ENCODE measurements at regions not wholly inside any gene's neighbourhood (a gene's known extent, or its start where the extent isn't known, plus 50 kb on each side); places are given as distances from the start of the nearest gene placed in this dataset.
"Not testable (repeated sequence)": the region's sequence is repeated elsewhere in the genome, so short reads cannot be mapped to it uniquely, and the experiment has no call there.

DNA sequence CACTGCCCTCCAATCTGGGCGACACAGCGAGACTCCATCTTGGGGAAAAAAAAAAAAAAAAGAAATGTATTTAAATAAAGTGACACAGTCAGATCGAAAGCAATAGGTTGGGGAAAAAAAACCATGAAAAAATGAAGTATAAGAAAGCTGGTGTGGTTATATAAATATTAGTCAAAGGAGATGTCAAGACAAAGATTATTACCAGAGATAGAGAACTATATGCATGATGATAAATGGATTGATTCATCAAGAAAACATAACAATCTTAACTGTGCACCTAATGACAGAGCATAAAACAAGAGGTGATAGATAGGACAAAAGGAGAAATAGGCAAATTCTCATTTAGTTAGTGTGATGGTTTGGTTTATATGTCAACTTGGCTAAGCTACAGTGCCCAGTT is 146.9 kb upstream of the AHI1 start:
- ATAC-seq (no peak), DNase-seq (ENCODE audit: low spot score) (no peak)

- DNase-seq (ENCODE audit: low spot score) = no peak
- ATAC-seq = no peak
Measured at GRCh38 chr6:135647521-135647920, 150.0 kb upstream of the AHI1 start.

GRCh38 chr6:135651964-135652755 is 154.6 kb upstream of the AHI1 start:
- no peak for DNase-seq (ENCODE audit: low spot score)
- no peak for ATAC-seq

- DNase-seq (ENCODE audit: low spot score) = no peak
- no peak for ATAC-seq
Measured at GRCh38 chr6:135655055-135655454, 157.5 kb upstream of the AHI1 start.

- no peak for ATAC-seq
- DNase-seq (ENCODE audit: low spot score) = no peak
Measured at GRCh38 chr6:135657207-135657606, 159.7 kb upstream of the AHI1 start.

DNA sequence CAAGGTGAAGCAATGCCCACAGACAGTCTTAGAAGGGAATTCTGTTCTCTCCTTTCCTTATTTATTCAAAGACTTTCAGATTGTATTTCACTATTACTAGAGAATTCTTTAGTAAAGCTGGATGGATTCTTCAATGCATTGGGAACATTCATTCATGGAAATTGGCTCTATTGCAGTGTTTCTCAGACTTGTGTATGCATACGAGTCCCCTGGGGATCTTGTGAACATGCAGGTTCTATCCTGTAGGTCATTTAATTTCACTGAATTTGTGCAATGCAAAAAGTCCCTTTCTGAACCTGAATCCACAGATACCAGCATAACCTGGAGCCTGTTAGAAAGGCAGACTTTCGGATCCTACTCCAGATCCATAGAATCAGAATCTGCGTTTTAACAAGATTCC is 160.9 kb upstream of the AHI1 start:
- no peak for ATAC-seq
- DNase-seq (ENCODE audit: low spot score) = no peak

- no peak for DNase-seq (ENCODE audit: low spot score)
- ATAC-seq = no peak
Measured at GRCh38 chr6:135658916-135659315, 161.4 kb upstream of the AHI1 start.

DNA sequence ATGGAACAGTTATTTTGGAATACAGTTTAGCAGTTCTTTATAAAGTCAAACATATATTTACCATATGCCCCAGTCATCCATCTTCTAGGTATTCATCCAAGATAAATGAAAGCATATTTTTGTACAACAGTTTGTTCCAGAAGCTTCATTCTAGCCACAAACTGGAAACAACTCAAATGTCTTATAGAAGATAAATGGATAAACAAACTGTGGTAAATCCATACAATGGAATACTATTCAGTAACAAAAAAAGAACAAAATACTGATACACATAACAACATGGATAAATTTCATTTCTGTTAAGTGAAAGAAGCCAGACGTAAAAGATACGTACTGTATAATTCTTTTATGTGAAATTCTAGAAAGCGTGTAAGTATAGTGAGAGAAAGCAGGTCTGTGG is 167.0 kb upstream of the AHI1 start:
- no peak for ATAC-seq
- DNase-seq (ENCODE audit: low spot score) = no peak

GRCh38 chr6:135665935-135666334 is 168.4 kb upstream of the AHI1 start:
- DNase-seq (ENCODE audit: low spot score) = no peak
- no peak for ATAC-seq

DNA sequence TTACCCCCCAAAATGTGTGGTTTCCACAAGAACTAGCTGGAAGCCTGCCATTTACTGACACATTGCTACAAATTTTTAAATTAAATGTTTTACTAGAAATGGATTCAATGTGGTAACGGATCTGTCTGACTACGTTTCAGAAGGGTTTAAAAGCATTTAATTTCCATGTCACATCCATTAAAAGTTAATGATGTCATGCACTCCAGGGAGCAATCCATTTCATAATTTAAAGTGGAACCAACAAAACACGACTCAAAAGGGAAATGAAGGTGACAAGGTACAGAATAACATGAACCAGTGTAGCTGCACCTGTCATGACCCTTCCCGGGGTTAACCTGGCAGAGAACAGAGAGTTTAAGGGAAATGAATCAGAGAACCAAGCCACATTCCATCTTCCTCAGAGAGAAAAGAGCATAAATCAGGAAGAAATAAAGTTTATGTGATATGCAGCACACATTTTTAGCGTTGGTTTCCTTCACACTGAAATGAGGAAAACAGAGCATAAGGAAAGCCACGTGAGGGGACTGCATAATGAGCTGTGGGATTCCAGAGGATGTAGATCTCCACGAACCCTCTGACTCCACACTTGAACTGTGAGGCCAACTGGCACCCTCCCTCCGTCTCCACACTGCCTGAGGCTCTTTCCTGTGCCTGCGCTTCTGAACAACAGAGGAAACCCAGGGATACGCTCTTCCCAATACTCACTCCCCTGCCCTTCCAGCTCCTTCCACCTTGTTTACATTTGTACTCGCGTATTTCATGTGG is 170.3 kb upstream of the AHI1 start:
- ATAC-seq = peak; percentile 29
- DNase-seq (ENCODE audit: low spot score) = no peak

DNA sequence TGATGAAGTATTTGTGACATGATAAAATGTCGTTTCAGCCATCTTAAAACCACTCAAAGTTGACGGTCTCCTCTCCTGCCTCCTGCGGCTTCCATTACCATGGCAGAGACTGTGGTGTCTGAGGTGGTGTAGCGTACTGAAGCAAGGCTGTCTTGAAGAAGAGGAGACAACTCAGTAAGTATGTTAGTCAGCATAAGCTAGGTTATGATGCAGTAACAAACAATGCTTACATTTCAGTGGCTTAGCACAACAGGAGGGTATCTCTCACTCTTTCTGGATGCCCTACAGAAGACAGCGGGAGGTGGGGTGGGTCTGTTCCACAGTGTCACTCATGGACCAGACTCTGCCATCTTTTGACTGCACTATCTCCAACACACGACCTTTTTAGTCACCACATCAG is 174.7 kb upstream of the AHI1 start:
- no peak for ATAC-seq
- DNase-seq (ENCODE audit: low spot score) = no peak

- ATAC-seq (no peak), DNase-seq (ENCODE audit: low spot score) (no peak)
Measured at GRCh38 chr6:135673501-135674309, 176.2 kb upstream of the AHI1 start.

- ATAC-seq = no peak
- no peak for DNase-seq (ENCODE audit: low spot score)
Measured at GRCh38 chr6:135675026-135675425, 176.5 kb upstream of the PDE7B start.

DNA sequence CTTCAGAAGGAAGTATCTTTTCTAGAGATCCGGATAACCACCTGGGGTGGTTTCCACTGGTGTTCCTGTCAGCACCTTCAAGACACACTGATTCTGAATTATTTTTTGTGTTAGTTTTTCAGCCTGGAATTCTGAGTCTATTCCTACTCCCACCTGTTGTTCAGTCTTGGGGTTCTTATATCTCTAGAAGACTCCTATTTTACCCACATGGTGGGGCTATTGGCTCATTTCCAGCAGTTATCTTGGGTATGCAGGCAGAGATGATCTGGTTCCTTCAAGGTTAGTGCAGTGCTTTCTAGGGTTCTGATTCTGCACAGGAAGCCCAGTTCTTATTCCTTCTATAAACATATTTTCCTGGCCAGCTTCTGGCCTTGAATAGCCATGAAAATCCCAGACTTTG is 175.6 kb upstream of the PDE7B start:
- no peak for ATAC-seq
- DNase-seq (ENCODE audit: low spot score) = no peak

GRCh38 chr6:135680964-135681913 is 170.3 kb upstream of the PDE7B start:
- DNase-seq (ENCODE audit: low spot score) (no peak), ATAC-seq (peak; percentile 77)

DNA sequence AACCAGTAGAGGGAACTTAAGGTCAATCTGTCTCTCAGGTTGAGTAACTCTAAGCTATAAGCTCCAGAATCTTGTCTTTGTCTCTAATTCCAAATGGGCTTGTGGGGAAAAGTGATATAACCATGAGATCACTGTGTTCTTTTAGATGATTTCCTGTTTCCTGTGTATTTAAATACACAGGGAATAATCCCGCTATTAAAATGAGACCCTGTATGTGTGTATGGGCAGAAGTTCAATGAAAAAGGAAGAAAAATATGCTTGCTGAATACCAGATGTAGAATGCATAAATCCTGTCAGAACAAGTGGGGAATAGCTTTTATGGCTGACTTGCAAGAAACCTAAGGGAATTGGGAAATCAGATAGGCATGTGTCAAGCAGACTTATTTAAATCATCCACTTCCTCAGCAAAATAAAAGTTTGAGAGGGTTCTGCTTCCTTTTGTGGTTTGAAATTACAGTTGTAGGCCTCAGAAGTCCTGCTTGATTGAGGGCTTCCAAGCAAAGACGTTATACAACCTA is 164.7 kb upstream of the PDE7B start:
- ATAC-seq = no peak
- DNase-seq (ENCODE audit: low spot score) = no peak

- not testable (repeated sequence) for ATAC-seq; DNase-seq (ENCODE audit: low spot score)
Measured at GRCh38 chr6:135688476-135688875, 163.0 kb upstream of the PDE7B start.

GRCh38 chr6:135692426-135692825 is 159.1 kb upstream of the PDE7B start:
- DNase-seq (ENCODE audit: low spot score) (no peak), ATAC-seq (no peak)

- no peak for ATAC-seq
- DNase-seq (ENCODE audit: low spot score) = no peak
Measured at GRCh38 chr6:135693811-135694370, 157.6 kb upstream of the PDE7B start.

DNA sequence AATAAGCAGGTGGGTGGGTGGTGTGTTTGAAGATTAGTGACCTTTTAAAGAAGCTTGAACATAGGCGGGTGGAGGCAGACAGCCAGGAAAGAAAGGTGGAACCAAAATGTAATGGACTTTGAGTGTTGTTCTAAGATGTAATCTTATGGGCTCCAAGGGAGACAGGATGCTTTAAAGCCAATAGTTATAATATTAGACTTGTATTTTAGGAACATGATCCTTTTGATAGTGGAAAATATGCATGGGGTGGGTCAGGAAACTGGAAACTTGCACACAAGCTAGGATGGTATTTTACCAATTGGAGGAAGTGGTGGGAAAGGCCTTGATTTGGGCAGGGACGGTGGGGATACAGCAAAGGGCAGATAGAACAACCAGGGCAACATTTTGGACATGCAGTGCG is 151.8 kb upstream of the PDE7B start:
- no peak for ATAC-seq
- no peak for DNase-seq (ENCODE audit: low spot score)

Data from left lobe of liver (tissue), 2 donors.